OCI-LY1 (cell line): ENCODE measurements at regions not wholly inside any gene's neighbourhood (a gene's known extent, or its start where the extent isn't known, plus 50 kb on each side); places are given as distances from the start of the nearest gene placed in this dataset.

Experiments used
- EZH2 ChIP-seq: fragments of 200-600 bp; sonication (generic), shearing (Covaris generic); IDR thresholded peaks from 2 replicates; pipeline ENCODE4 v1.8.0; 2017; ENCODE audit warnings: borderline replicate concordance, mixed run types, mild to moderate bottlenecking, antibody characterized with exemption, low read length, moderate library complexity, mixed read lengths
- TF ChIP-seq, protein P1 (sequence below): fragments of 200-600 bp; sonication (generic), shearing (Covaris generic); IDR thresholded peaks from 2 replicates; pipeline ENCODE4 v1.5.1; 2017; ENCODE audit warnings: mild to moderate bottlenecking, antibody characterized with exemption, low read length, moderate library complexity, mixed read lengths

DNA sequence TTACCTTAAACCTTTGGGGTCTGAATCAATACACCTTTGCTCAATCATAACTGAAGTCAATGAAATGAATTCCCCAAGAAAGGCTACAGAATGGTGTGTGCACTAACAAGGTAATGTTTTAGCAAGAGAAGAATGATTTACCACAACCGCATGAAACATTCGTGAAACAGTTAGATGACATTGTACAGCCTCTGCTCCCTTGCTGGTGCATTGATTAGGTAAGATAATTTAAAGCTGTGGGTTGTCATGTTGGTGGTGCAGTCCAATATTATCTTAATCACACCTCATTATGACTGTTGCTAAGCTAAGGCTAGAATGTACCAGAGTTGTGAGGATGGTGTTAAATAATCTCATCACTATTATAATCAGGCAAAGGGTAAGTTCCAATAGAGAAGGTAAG is 1673.2 kb upstream of the PRR20A start:
- TF ChIP-seq, protein P1, sequence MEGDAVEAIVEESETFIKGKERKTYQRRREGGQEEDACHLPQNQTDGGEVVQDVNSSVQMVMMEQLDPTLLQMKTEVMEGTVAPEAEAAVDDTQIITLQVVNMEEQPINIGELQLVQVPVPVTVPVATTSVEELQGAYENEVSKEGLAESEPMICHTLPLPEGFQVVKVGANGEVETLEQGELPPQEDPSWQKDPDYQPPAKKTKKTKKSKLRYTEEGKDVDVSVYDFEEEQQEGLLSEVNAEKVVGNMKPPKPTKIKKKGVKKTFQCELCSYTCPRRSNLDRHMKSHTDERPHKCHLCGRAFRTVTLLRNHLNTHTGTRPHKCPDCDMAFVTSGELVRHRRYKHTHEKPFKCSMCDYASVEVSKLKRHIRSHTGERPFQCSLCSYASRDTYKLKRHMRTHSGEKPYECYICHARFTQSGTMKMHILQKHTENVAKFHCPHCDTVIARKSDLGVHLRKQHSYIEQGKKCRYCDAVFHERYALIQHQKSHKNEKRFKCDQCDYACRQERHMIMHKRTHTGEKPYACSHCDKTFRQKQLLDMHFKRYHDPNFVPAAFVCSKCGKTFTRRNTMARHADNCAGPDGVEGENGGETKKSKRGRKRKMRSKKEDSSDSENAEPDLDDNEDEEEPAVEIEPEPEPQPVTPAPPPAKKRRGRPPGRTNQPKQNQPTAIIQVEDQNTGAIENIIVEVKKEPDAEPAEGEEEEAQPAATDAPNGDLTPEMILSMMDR: no peak
- TF ChIP-seq EZH2: no peak
